Thyroid gland (tissue), 4 donors: ENCODE measurements at regions not wholly inside any gene's neighbourhood (a gene's known extent, or its start where the extent isn't known, plus 50 kb on each side); places are given as distances from the start of the nearest gene placed in this dataset.

Experiments used
- POLR2A ChIP-seq, 2 donors: fragments of 450-650 bp; IDR thresholded peaks; one replicate each; pipeline ENCODE4 v1.6.1; 2017; ENCODE audit warnings: antibody characterized with exemption in 2 of 2, mild to moderate bottlenecking in 2 of 2, moderate library complexity in 1 of 2
- TF ChIP-seq, protein P1 (sequence below), 6 experiments: fragments of 200-600 bp in 3 of 6; fragments of 450-650 bp in 3 of 6; sonication (generic) in 3 of 6; IDR thresholded peaks; one replicate each; pipeline ENCODE4 v1.5.1; 2016 to 2019; ENCODE audit warnings: antibody characterized with exemption in 6 of 6, mild to moderate bottlenecking in 2 of 6, inconsistent platforms in 1 of 6, moderate library complexity in 1 of 6

GRCh38 chr19:28435551-28436271 lies 777.2 kb downstream of the UQCRFS1 start:
- TF ChIP-seq POLR2A (IDR thresholded peaks at IDR 0.05): no peak
- TF ChIP-seq, protein P1, sequence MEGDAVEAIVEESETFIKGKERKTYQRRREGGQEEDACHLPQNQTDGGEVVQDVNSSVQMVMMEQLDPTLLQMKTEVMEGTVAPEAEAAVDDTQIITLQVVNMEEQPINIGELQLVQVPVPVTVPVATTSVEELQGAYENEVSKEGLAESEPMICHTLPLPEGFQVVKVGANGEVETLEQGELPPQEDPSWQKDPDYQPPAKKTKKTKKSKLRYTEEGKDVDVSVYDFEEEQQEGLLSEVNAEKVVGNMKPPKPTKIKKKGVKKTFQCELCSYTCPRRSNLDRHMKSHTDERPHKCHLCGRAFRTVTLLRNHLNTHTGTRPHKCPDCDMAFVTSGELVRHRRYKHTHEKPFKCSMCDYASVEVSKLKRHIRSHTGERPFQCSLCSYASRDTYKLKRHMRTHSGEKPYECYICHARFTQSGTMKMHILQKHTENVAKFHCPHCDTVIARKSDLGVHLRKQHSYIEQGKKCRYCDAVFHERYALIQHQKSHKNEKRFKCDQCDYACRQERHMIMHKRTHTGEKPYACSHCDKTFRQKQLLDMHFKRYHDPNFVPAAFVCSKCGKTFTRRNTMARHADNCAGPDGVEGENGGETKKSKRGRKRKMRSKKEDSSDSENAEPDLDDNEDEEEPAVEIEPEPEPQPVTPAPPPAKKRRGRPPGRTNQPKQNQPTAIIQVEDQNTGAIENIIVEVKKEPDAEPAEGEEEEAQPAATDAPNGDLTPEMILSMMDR (IDR thresholded peaks at IDR 0.05): no peak
